ENCODE measurements at regions not wholly inside any gene's neighbourhood (a gene's known extent, or its start where the extent isn't known, plus 50 kb on each side); places are given as distances from the start of the nearest gene placed in this dataset.
A peak's percentile ranks its signal among the peaks of the same experiment; 100 is the strongest.

GRCh38 chr4:31349907-31350306 lies 629.7 kb downstream of the PCDH7 start:
- Mint-ChIP-seq H3K27me3 (ENCODE audit: low read depth in 3 of 3) (no peaks in the 10 kb centered on the region), H3K4me1 (no peaks in the 10 kb centered on the region), H3K4me3 (no peak overlapping the region), H3K9me3 (peaks cover 0 to 3% (median 0%) of the 10 kb centered on the region in 7 donors), H3K36me3 (no peaks in the 10 kb centered on the region), H3K27ac (peak overlapping the region in 1 of 7 donors; percentile 76)
- whole genome bisulfite sequencing (ENCODE audit: insufficient coverage): 22% methylated on average over 1 of the region's 1 CpG
- H2AFZ ChIP-seq (ENCODE audit: insufficient read depth, low read depth, low read length, poor library complexity, severe bottlenecking): no peak overlapping the region
- no peaks in the 10 kb centered on the region for H3K9me3 ChIP-seq (replicated peaks in 1 of 2; ENCODE audit: control insufficient read depth in 1 of 2, insufficient read depth in 1 of 2, low read length in 2 of 2)
- DNase-seq: no peak
- no peak overlapping the region for H3K4me2 ChIP-seq (replicated peaks; ENCODE audit: extremely low read depth, low read length, poor library complexity, severe bottlenecking)
- no peaks in the 10 kb centered on the region for H3K4me1 ChIP-seq (ENCODE audit: control insufficient read depth in 1 of 2, insufficient read depth in 2 of 2, low read length in 2 of 2)
- H3K27ac ChIP-seq (ENCODE audit: low read depth in 1 of 2, low read length in 2 of 2): no peak overlapping the region
- no peaks in the 10 kb centered on the region for H3K79me2 ChIP-seq (ENCODE audit: insufficient read depth, low read length)
- H3K4me3 ChIP-seq (replicated peaks in 1 of 3; ENCODE audit: low read depth in 2 of 3, low read length in 3 of 3): no peak overlapping the region
- no peaks in the 10 kb centered on the region for H3K27me3 ChIP-seq (ENCODE audit: control insufficient read depth in 2 of 2, insufficient read depth in 2 of 2, low read length in 2 of 2)
- no peaks in the 10 kb centered on the region for H3K36me3 ChIP-seq (replicated peaks in 1 of 2; ENCODE audit: control insufficient read depth in 1 of 2, insufficient read depth in 2 of 2, low read length in 2 of 2)
- H3K9ac ChIP-seq (ENCODE audit: insufficient read depth, low read length, poor library complexity, severe bottlenecking): no peak overlapping the region
- no peaks in the 10 kb centered on the region for H4K20me1 ChIP-seq (ENCODE audit: insufficient read depth, low read length)
- TF ChIP-seq, protein P1, sequence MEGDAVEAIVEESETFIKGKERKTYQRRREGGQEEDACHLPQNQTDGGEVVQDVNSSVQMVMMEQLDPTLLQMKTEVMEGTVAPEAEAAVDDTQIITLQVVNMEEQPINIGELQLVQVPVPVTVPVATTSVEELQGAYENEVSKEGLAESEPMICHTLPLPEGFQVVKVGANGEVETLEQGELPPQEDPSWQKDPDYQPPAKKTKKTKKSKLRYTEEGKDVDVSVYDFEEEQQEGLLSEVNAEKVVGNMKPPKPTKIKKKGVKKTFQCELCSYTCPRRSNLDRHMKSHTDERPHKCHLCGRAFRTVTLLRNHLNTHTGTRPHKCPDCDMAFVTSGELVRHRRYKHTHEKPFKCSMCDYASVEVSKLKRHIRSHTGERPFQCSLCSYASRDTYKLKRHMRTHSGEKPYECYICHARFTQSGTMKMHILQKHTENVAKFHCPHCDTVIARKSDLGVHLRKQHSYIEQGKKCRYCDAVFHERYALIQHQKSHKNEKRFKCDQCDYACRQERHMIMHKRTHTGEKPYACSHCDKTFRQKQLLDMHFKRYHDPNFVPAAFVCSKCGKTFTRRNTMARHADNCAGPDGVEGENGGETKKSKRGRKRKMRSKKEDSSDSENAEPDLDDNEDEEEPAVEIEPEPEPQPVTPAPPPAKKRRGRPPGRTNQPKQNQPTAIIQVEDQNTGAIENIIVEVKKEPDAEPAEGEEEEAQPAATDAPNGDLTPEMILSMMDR (IDR thresholded peaks at IDR 0.05): no peak
- intact Hi-C loops (cut with micrococcal nuclease): no loop called here

GRCh38 chr4:31351695-31352094 lies 631.5 kb downstream of the PCDH7 start:
- H4K20me1 ChIP-seq (ENCODE audit: insufficient read depth, low read length): no peaks in the 10 kb centered on the region
- no peak overlapping the region for H3K4me2 ChIP-seq (replicated peaks; ENCODE audit: extremely low read depth, low read length, poor library complexity, severe bottlenecking)
- no peak overlapping the region for H3K4me3 ChIP-seq (replicated peaks in 1 of 3; ENCODE audit: low read depth in 2 of 3, low read length in 3 of 3)
- no peaks in the 10 kb centered on the region for H3K36me3 Mint-ChIP-seq
- no peak overlapping the region for H3K27ac Mint-ChIP-seq
- H3K27ac ChIP-seq (ENCODE audit: low read depth in 1 of 2, low read length in 2 of 2): no peak overlapping the region
- H3K27me3 ChIP-seq (ENCODE audit: control insufficient read depth in 2 of 2, insufficient read depth in 2 of 2, low read length in 2 of 2): no peaks in the 10 kb centered on the region
- H3K9ac ChIP-seq (ENCODE audit: insufficient read depth, low read length, poor library complexity, severe bottlenecking): no peak overlapping the region
- H3K4me1 ChIP-seq (ENCODE audit: control insufficient read depth in 1 of 2, insufficient read depth in 2 of 2, low read length in 2 of 2): no peaks in the 10 kb centered on the region
- H3K79me2 ChIP-seq (ENCODE audit: insufficient read depth, low read length): no peaks in the 10 kb centered on the region
- H3K27me3 Mint-ChIP-seq (ENCODE audit: low read depth in 3 of 3): no peaks in the 10 kb centered on the region
- no peak overlapping the region for H3K4me3 Mint-ChIP-seq
- H3K36me3 ChIP-seq (replicated peaks in 1 of 2; ENCODE audit: control insufficient read depth in 1 of 2, insufficient read depth in 2 of 2, low read length in 2 of 2): no peaks in the 10 kb centered on the region
- H3K9me3 ChIP-seq (replicated peaks in 1 of 2; ENCODE audit: control insufficient read depth in 1 of 2, insufficient read depth in 1 of 2, low read length in 2 of 2): no peaks in the 10 kb centered on the region
- intact Hi-C loops (cut with micrococcal nuclease): no loop called here
- H3K9me3 Mint-ChIP-seq: peaks cover 0 to 5% (median 0%) of the 10 kb centered on the region in 7 donors
- no peak overlapping the region for H2AFZ ChIP-seq (ENCODE audit: insufficient read depth, low read depth, low read length, poor library complexity, severe bottlenecking)
- TF ChIP-seq, protein P1 (IDR thresholded peaks at IDR 0.05): no peak
- no peak for DNase-seq
- H3K4me1 Mint-ChIP-seq: no peaks in the 10 kb centered on the region
- no CpG with 5 or more reads among the region's 3 CpGs for WGBS (ENCODE audit: insufficient coverage)
